Medulla oblongata (tissue), 1 donor: ENCODE measurements at regions not wholly inside any gene's neighbourhood (a gene's known extent, or its start where the extent isn't known, plus 50 kb on each side); places are given as distances from the start of the nearest gene placed in this dataset.
A peak's percentile ranks its signal among the peaks of the same experiment; 100 is the strongest.
"Not testable (repeated sequence)": the region's sequence is repeated elsewhere in the genome, so short reads cannot be mapped to it uniquely, and the experiment has no call there.

Source experiments
- DNase-seq: peaks from one replicate; pipeline ENCODE4 v3.0.0-alpha.2; 2015; ENCODE audit errors: extremely low spot score

- not testable (repeated sequence) for DNase-seq
Measured at GRCh38 chr2:224113930-224114329, 74.8 kb upstream of the SERPINE2 start.

GRCh38 chr2:224111576-224111975, 72.5 kb upstream of the SERPINE2 start:
- DNase-seq = no peak

- no peak for DNase-seq
Measured at GRCh38 chr2:224110811-224111210, 71.7 kb upstream of the SERPINE2 start.

GRCh38 chr2:224109751-224110150, 70.7 kb upstream of the SERPINE2 start:
- DNase-seq = peak; percentile 17

GRCh38 chr2:224106794-224107193, 67.7 kb upstream of the SERPINE2 start:
- no peak for DNase-seq

GRCh38 chr2:224104668-224105386, 65.7 kb upstream of the SERPINE2 start:
- DNase-seq = peak; percentile 20

GRCh38 chr2:224103651-224104050, 64.6 kb upstream of the SERPINE2 start:
- no peak for DNase-seq

GRCh38 chr2:224102991-224103390, 63.9 kb upstream of the SERPINE2 start:
- DNase-seq = no peak

GRCh38 chr2:224101820-224102630, 62.9 kb upstream of the SERPINE2 start:
- no peak for DNase-seq

GRCh38 chr2:224099861-224100643, 61.0 kb upstream of the SERPINE2 start:
- no peak for DNase-seq

GRCh38 chr2:224098481-224099230, 59.6 kb upstream of the SERPINE2 start:
- DNase-seq = peak; percentile 21

- DNase-seq = no peak
Measured at GRCh38 chr2:224094413-224094812, 55.3 kb upstream of the SERPINE2 start.

- not testable (repeated sequence) for DNase-seq
Measured at GRCh38 chr2:224091671-224092070, 52.6 kb upstream of the SERPINE2 start.

GRCh38 chr2:224089606-224090005, 50.5 kb upstream of the SERPINE2 start:
- not testable (repeated sequence) for DNase-seq
